ENCODE measurements at regions not wholly inside any gene's neighbourhood (a gene's known extent, or its start where the extent isn't known, plus 50 kb on each side); places are given as distances from the start of the nearest gene placed in this dataset.
"Not testable (repeated sequence)": the region's sequence is repeated elsewhere in the genome, so short reads cannot be mapped to it uniquely, and the experiment has no call there.

DNA sequence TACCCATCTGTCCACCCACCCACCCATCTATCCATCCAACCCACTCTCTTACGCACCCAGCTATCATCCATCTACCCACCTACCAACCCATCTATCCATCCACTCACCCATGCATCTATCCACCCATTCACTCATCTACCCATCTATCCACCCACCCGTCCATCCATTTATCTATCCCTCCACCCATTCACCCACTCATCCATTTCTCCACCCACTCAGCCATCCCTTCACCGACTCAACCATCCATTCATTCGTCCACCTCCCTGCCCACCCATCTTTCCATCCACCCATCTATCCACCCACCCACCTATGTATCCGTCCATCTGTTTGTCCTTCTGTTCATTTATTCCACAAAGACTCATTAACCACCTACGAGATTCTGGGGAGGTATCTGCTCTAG is 103.3 kb downstream of the DEFB131A start:
- TF ChIP-seq, protein P1, sequence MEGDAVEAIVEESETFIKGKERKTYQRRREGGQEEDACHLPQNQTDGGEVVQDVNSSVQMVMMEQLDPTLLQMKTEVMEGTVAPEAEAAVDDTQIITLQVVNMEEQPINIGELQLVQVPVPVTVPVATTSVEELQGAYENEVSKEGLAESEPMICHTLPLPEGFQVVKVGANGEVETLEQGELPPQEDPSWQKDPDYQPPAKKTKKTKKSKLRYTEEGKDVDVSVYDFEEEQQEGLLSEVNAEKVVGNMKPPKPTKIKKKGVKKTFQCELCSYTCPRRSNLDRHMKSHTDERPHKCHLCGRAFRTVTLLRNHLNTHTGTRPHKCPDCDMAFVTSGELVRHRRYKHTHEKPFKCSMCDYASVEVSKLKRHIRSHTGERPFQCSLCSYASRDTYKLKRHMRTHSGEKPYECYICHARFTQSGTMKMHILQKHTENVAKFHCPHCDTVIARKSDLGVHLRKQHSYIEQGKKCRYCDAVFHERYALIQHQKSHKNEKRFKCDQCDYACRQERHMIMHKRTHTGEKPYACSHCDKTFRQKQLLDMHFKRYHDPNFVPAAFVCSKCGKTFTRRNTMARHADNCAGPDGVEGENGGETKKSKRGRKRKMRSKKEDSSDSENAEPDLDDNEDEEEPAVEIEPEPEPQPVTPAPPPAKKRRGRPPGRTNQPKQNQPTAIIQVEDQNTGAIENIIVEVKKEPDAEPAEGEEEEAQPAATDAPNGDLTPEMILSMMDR (IDR thresholded peaks at IDR 0.05; ENCODE audit: low read length) = not testable (repeated sequence)
- TF ChIP-seq EZH2phosphoT487 (IDR thresholded peaks at IDR 0.05; ENCODE audit: low read length); EZH2 (optimal IDR thresholded peaks at IDR 0.05; ENCODE audit: low read depth, low read length): not testable (repeated sequence)

Measured in MM.1S (cell line).